ENCODE measurements at regions not wholly inside any gene's neighbourhood (a gene's known extent, or its start where the extent isn't known, plus 50 kb on each side); places are given as distances from the start of the nearest gene placed in this dataset.

GRCh38 chr2:145265244-145265643, 745.3 kb upstream of the ZEB2 start:
- POLR2A ChIA-PET: interaction anchor here (2.0 kb wide), 1 partner anchor 8 kb away, joined by 7 read pairs; no protein-coding TSS in a partner anchor
- DNase-seq (ENCODE audit: low read depth, low spot score) (no peak), ATAC-seq (no peak)
- RAD21 ChIA-PET (ENCODE audit: low non-redundant PET in 1 of 2, low total read pairs in 2 of 2, uncharacterized antibody in 2 of 2, unreplicated experiment in 2 of 2): no interaction called here
- intact Hi-C loops (cut with micrococcal nuclease): no loop called here
- H3K27ac ChIP-seq (ENCODE audit: low read depth, low read length): no peak overlapping the region
- CTCF ChIA-PET: no interaction called here
- no TSS peak for BruUV-seq (replicated peaks)
- no peaks in the 10 kb centered on the region for H3K4me1 ChIP-seq (ENCODE audit: control insufficient read depth in 1 of 2, insufficient read depth in 2 of 2, low read length in 2 of 2)
- no peak overlapping the region for H3K4me3 ChIP-seq (replicated peaks in 1 of 2; ENCODE audit: low read depth in 1 of 2, low read length in 2 of 2)
- no peak overlapping the region for H3K4me2 ChIP-seq (ENCODE audit: low read length)
- H3K9me2 ChIP-seq (ENCODE audit: insufficient read depth): no peaks in the 10 kb centered on the region
- no peaks in the 10 kb centered on the region for H3K79me2 ChIP-seq (ENCODE audit: insufficient read depth, low read length)
- H2AFZ ChIP-seq (ENCODE audit: low read depth, low read length, poor library complexity, severe bottlenecking): no peak overlapping the region
- H3K9ac ChIP-seq (ENCODE audit: low read length): no peak overlapping the region
- no peaks in the 10 kb centered on the region for H3K27me3 ChIP-seq (ENCODE audit: insufficient read depth, low read length)
- TF ChIP-seq JUND (IDR thresholded peaks at IDR 0.05) (no peak), RAD21 (IDR thresholded peaks at IDR 0.05; ENCODE audit: low read depth) (no peak), SIN3A (IDR thresholded peaks at IDR 0.05; ENCODE audit: low read depth) (no peak), CBX3 (IDR thresholded peaks at IDR 0.05; ENCODE audit: low read depth) (no peak), TCF7L2 (IDR thresholded peaks at IDR 0.05; ENCODE audit: borderline replicate concordance, extremely low read depth, insufficient read depth, insufficient read length) (no peak), CEBPB (IDR thresholded peaks at IDR 0.05; ENCODE audit: low read depth) (no peak), EGR1 (IDR thresholded peaks at IDR 0.05; ENCODE audit: low read depth) (no peak), SRF (IDR thresholded peaks at IDR 0.05; ENCODE audit: low read depth) (no peak), ZBTB33 (IDR thresholded peaks at IDR 0.05; ENCODE audit: extremely low read depth, insufficient replicate concordance, low read length) (no peak), SP1 (IDR thresholded peaks at IDR 0.05; ENCODE audit: low read depth) (no peak)
- TF ChIP-seq, protein P1, sequence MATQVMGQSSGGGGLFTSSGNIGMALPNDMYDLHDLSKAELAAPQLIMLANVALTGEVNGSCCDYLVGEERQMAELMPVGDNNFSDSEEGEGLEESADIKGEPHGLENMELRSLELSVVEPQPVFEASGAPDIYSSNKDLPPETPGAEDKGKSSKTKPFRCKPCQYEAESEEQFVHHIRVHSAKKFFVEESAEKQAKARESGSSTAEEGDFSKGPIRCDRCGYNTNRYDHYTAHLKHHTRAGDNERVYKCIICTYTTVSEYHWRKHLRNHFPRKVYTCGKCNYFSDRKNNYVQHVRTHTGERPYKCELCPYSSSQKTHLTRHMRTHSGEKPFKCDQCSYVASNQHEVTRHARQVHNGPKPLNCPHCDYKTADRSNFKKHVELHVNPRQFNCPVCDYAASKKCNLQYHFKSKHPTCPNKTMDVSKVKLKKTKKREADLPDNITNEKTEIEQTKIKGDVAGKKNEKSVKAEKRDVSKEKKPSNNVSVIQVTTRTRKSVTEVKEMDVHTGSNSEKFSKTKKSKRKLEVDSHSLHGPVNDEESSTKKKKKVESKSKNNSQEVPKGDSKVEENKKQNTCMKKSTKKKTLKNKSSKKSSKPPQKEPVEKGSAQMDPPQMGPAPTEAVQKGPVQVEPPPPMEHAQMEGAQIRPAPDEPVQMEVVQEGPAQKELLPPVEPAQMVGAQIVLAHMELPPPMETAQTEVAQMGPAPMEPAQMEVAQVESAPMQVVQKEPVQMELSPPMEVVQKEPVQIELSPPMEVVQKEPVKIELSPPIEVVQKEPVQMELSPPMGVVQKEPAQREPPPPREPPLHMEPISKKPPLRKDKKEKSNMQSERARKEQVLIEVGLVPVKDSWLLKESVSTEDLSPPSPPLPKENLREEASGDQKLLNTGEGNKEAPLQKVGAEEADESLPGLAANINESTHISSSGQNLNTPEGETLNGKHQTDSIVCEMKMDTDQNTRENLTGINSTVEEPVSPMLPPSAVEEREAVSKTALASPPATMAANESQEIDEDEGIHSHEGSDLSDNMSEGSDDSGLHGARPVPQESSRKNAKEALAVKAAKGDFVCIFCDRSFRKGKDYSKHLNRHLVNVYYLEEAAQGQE (IDR thresholded peaks at IDR 0.05; ENCODE audit: low read depth): no peak
- TF ChIP-seq, protein P2, sequence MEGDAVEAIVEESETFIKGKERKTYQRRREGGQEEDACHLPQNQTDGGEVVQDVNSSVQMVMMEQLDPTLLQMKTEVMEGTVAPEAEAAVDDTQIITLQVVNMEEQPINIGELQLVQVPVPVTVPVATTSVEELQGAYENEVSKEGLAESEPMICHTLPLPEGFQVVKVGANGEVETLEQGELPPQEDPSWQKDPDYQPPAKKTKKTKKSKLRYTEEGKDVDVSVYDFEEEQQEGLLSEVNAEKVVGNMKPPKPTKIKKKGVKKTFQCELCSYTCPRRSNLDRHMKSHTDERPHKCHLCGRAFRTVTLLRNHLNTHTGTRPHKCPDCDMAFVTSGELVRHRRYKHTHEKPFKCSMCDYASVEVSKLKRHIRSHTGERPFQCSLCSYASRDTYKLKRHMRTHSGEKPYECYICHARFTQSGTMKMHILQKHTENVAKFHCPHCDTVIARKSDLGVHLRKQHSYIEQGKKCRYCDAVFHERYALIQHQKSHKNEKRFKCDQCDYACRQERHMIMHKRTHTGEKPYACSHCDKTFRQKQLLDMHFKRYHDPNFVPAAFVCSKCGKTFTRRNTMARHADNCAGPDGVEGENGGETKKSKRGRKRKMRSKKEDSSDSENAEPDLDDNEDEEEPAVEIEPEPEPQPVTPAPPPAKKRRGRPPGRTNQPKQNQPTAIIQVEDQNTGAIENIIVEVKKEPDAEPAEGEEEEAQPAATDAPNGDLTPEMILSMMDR (IDR thresholded peaks at IDR 0.05 in 2 of 3, conservative IDR thresholded peaks at IDR 0.05 in 1 of 3; ENCODE audit: borderline replicate concordance in 1 of 3, insufficient read depth in 1 of 3, low read depth in 2 of 3, low read length in 2 of 3): no peak
- TF ChIP-seq, protein P3, sequence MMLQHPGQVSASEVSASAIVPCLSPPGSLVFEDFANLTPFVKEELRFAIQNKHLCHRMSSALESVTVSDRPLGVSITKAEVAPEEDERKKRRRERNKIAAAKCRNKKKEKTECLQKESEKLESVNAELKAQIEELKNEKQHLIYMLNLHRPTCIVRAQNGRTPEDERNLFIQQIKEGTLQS (IDR thresholded peaks at IDR 0.05): no peak
- no peaks in the 10 kb centered on the region for H4K20me1 ChIP-seq (ENCODE audit: insufficient read depth)
- no peaks in the 10 kb centered on the region for H3K36me3 ChIP-seq (ENCODE audit: control insufficient read depth in 1 of 2, insufficient read depth in 2 of 2, low read length in 2 of 2)
- H3K9me3 ChIP-seq (ENCODE audit: control insufficient read depth in 1 of 2, insufficient read depth in 1 of 2, low read depth in 1 of 2, low read length in 2 of 2): no peaks in the 10 kb centered on the region
